Amniotic epithelial cell (primary cell): ENCODE measurements at regions not wholly inside any gene's neighbourhood (a gene's known extent, or its start where the extent isn't known, plus 50 kb on each side); places are given as distances from the start of the nearest gene placed in this dataset.

Source experiments
- DNase-seq: peaks from one replicate; pipeline ENCODE4 v3.0.0-alpha.2; 2010; ENCODE audit warnings: low read depth

- no peak for DNase-seq
These were observed 569.1 kb downstream of the INHBA start for GRCh38 chr7:41133690-41134299.

DNA sequence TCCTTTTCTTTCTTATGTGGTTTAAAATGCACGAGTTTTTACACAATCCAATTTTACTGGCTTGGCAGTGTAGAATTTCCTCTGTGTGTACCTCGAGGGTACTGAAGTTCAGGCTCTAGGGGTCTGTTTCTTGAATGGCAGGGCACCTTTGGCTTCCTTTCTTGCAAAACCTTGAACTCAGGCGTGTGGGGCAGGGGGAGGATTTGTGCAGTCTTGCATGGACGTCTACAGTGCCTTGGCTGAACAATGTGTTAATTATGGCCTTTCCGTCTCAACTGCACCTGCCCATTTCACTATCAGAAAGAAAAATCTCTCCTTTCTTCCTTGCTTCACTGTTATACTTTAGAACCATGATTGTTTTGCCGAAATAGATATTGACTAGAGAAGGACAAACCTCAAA lies 570.9 kb downstream of the INHBA start:
- DNase-seq = no peak

GRCh38 chr7:41130561-41131236 lies 572.2 kb downstream of the INHBA start:
- no peak for DNase-seq

DNA sequence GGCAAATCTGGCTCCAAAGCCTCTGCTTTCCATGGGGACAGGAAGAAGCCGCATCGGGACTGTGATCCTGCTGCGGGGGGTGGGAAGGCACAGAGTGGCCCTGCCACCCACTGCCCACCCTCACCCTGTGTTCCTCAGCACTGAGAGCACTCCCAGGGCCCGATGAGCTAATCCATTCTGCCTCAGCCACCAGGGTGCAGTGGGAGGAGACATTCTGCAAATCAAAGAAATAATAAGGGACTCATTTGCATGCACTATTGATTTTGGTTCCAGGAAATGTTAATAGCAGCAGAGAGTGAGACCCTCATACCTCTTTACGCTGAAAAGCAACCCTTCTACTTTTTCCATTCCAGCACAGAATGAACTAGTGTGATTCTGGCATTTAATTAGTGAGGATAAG lies 572.8 kb downstream of the INHBA start:
- no peak for DNase-seq

DNA sequence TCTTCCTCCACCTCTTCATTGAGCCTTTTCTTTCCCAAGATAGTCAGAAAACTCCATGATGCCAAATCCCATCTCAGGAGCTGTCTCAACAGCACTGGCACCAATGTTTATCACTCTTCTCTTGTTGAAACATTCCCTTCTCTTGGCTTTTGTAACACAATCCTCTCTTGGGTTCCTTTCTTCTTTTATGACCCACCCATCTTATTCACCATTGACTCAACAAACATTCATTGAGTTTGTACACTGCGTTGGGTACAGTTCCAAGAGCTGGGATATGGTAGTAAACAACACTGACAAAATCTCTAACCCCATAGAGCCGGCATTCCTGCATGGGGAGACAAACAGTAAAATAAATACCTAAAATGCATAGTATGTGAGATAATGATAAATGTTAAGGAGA lies 577.5 kb downstream of the INHBA start:
- no peak for DNase-seq

- DNase-seq = peak; percentile 48
These were observed 580.5 kb downstream of the INHBA start for GRCh38 chr7:41122256-41122987.

DNA sequence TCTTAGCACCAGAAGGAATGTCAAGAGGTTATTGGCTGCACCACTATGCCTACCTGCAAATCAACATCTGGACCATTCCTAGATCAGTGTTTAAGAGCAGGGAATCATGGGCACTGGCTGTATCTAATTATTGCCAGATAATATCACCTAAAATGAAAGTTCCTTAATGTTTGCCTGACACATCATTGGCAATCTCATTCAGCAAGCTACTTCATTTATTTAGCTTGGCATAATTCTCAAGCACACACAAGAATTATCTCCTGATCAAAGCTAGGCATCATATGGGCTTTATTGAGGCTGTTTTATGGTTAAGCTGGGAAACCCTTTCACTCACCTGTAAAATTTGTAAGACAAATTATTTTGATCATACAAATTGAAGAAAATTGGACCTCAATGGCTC lies 581.7 kb downstream of the INHBA start:
- DNase-seq = no peak

DNA sequence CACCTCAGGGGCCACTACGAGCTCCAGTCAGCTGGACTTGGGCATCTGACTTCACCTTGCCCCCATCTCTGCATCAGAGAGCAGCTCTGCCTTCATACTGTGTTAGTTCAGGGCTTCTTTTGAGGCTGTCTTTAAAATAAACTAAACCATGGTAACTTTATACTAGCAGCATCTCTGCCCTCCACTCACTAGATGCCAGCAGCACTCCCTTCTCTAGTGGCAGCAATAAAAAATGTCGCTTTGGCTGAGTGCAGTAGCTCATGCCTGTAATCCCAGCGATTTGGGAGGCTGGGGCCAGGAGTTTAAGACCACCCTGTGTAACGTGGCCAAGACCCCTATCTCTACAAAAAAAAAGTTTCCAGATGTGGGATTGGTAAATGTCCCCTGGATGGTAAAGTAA lies 584.4 kb downstream of the INHBA start:
- DNase-seq = no peak

DNA sequence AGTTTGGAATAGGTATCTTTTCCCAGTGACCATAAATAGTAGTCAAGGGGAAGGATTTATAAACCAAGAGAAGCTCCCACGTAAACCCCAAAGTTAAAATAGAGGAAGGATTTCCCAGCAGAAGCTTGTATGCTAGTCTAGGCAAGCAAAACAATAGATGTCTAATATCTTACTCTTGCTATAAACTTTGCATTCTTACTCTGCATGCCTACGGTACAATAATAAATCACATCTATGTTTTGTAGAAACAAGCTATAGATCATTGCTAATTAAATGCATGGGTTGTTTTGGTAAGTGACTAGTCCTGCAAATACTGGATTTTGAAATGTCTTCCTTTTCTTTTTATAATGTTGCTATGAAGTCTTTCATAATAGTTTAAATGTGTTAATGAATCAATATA lies 585.5 kb downstream of the INHBA start:
- DNase-seq = no peak

DNA sequence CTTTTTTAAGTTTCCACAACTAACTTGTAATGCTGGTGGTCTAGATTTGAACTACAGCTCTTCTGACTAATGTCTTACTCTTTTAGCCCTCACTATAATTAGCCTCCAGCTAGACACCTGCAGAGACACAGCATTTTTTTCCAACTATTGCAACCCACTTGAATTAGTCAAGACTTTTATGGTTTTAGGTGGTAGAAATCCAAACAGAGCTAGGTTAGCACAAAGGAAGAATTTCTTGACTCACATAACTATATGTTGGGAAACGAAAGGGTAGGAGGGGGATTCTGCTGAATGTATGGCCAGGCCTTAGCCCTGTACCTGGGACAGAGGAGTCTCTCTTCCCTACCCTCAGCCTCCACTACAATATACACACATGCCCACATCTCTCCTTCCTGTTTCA lies 586.1 kb downstream of the INHBA start:
- no peak for DNase-seq

GRCh38 chr7:41116337-41116736 lies 586.6 kb downstream of the INHBA start:
- DNase-seq = no peak

DNA sequence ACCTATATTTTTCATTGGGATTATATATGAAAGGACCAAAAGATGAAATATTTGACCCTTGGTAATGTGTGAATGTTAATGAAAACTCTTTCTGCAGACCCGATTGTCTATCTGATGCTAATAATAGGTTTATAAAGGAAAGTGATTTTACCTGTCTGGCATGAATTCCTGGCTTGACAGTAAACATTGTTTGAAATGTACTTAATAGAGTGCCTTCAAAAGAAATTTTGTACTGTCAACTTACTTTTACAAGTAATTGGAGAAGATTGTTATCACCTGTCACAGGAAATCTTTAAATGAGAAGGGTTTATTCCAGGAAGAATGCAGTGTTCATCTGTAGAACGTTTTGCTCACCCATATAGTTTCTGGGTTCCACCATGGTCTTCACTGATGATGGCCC lies 588.2 kb downstream of the INHBA start:
- no peak for DNase-seq

DNA sequence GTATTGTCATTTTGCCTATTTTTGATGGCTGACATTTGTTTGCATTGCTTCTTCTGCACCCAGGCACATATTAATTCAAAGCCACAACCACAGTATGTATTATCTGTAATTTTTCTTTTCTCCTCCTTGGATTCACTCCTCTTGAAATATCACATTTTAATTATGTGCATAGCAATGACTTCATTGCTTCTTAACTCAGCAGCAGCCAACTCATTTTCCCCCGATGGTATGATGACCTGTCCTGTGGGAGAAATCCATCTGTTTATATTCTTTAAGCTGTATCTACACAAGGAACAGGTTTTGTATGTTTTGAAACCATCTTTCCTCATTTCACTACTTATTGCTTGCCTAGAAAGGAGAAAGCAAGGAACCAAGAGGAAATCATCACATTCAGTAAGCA lies 588.8 kb downstream of the INHBA start:
- DNase-seq = peak; percentile 22

DNA sequence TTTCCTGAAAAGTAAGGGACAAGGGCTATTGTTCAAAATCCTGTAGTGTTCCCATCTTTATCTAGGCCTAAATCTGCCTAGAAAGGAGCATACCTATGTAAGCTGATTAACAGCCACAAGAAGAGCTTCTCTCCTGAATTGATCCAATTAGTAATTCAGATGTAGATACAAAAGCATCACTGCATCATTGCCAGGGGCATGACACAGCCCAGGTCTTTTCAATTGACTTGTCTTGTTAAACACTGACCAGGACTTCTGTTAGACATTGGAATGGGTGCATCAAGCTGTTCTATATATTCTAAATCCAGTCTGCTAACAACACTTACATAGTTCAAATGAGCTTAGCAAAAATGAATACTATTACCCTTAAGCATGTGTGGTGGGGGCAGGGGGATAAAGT lies 589.2 kb downstream of the INHBA start:
- no peak for DNase-seq

GRCh38 chr7:41110186-41110585 lies 592.7 kb downstream of the INHBA start:
- peak; percentile 60 for DNase-seq

GRCh38 chr7:41108821-41109220 lies 594.1 kb downstream of the INHBA start:
- no peak for DNase-seq

DNA sequence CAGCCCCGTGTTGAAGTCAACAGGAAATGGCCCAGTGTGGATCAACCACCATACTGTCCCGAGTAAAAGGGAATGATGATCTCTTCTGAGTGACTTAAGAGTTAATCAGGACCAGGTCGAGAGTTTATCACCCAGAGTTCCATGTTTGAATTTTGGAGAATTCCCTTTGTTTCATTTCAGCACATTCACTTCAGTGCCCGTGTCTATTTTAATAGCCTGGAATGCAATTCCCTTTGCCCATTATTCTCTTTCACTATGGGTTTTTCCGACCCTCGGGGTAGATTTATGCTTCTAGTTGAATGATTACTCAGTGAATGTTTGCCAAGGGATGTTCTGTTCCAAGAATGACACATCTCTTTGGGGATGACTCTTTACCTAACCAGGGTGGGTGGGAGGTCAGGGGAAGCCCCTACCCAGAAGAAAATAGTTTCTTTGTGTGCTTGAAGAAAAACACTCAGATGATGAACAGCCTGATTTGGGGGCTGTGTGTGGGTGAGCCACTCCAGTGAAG lies 594.9 kb downstream of the INHBA start:
- DNase-seq = peak; percentile 60

DNA sequence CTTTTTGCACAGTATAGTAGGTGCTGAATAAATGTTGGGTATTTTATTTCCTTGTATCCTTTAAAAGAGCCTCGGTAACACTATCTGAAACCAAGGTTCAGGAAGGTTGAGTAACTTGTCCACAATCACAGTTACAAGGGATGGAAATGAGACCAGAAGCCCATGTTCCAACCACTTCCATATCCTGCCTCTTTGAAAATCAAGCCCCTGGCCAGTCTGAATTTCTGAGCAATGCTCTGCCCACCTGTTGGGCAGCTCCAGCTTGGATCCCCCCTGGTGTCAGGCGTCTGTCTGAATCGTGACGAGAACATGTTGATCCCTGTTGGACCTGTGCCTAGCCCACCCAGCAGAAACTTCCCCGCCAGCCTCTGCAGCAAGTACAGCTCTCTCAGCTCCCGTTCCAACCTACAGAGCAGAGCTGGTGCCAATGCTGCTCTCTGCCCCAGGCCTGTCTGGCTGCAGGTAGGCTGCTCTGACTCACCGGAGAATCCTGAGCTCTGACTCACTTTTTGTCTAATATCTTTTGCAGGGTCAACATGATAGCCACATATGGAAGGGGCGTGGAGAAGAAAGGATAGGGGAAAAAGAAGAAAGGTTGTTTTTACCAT lies 595.5 kb downstream of the INHBA start:
- DNase-seq = peak; percentile 49

DNA sequence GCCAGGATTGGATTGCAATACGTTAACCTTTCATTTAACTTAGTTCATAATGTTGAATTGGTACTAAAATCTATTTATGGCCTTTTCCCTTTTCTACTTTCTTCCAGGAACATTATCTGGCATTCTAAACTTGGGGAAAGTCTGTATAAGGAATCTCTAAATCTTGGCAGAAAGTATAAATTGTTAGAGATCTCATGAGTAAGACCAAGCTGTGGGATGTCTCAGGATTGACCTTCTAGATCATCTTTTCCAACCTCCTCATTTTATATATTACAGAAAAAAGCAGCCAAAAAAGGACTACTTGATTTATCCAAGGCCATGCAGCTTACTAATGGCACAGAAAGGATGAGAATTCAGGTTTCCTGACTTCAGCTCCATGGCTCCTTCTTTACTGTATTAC lies 598.3 kb downstream of the INHBA start:
- DNase-seq = no peak

DNA sequence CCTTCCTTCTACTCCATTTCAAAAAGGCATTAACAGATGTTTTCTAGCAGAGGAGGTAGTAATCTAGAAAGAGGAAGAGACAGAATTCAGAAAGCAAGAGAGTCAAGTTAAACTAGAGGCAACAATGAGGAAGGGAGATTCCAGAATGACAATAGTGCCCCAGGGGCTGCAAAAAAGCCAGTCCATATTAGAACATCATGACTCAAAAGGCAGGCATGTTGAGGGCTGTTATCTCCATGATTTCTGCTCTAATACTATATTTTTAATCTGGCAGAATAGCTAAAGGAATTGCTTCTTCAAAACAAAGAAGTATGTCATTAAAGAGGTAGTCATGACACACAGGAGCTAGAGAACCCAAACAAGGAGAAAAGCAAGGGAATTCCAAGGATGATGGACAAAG lies 599.6 kb downstream of the INHBA start:
- peak; percentile 44 for DNase-seq

DNA sequence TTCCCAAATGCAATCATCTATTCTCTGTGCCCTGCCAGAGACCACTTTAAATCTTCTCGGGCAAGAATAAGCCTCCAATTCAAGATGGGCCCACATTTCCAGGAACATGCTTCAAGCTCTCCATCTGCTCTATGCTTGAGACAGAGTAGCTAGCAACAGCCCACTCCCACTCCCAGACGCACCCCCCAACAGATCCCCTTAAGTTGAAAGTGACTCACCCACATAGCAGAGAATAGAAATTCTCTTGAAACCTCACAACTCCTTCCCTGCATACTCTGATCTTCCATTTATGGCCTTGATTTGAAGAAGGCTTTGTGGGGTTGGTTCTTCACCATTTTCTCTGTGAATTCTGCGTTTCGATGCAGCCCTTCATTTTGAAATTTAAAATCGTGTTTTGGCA lies 604.0 kb downstream of the INHBA start:
- DNase-seq = no peak

GRCh38 chr7:41098402-41098801 lies 604.5 kb downstream of the INHBA start:
- DNase-seq = no peak

DNA sequence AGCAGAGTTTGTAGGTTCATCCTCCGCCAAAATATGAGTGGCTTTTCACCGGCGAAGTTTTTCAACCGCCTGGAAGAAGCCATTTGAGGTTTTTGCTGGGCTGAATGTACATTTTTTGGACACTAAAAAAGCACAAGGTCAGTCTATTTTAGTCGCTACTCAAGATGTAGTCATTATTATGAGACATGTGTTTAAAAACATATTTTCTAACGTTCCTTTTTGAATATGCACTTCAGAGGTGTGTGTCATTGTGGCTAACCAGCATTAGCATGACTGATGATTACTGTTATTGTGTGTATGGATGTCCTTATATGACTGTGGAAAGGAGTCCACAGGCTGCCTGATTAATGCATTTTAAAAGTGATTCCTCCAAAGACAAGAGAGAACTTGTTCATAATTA lies 605.4 kb downstream of the INHBA start:
- DNase-seq = peak; percentile 90
